Stomach (tissue), 8 donors: ENCODE measurements at regions not wholly inside any gene's neighbourhood (a gene's known extent, or its start where the extent isn't known, plus 50 kb on each side); places are given as distances from the start of the nearest gene placed in this dataset.

Experiments
- DNase-seq, 2 donors: peaks; one replicate each; pipeline versions ENCODE4 v3.0.0 to v3.0.0-alpha.2; 2013 to 2019
- H3K27ac ChIP-seq, 5 donors: fragments of 200-600 bp in 4 of 5; sonication (generic) in 4 of 5; one replicate each; pipeline ENCODE4 v1.5.1; 2013 to 2019; ENCODE audit warnings: mild to moderate bottlenecking in 1 of 5, moderate library complexity in 1 of 5
- H3K27me3 ChIP-seq, 3 donors: fragments of 200-600 bp; sonication (generic); one replicate each; pipeline ENCODE4 v1.5.1; 2017 to 2019; ENCODE audit warnings: mixed run types in 1 of 3
- H3K36me3 ChIP-seq, 4 donors: fragments of 200-600 bp; sonication (generic); 1 replicate in 3 of 4; 2 replicates in 1 of 4; pipeline ENCODE4 v1.5.1; 2016 to 2019
- H3K4me1 ChIP-seq, 4 donors: fragments of 200-600 bp; sonication (generic); one replicate each; pipeline ENCODE4 v1.5.1; 2016 to 2019
- H3K4me3 ChIP-seq, 4 donors: fragments of 200-600 bp; sonication (generic) in 3 of 4; one replicate each; pipeline ENCODE4 v1.5.1; 2016 to 2019; ENCODE audit warnings: mild to moderate bottlenecking in 1 of 4
- H3K9me3 ChIP-seq, 4 donors: fragments of 200-600 bp; sonication (generic); one replicate each; pipeline ENCODE4 v1.5.1; 2016 to 2019
- CTCF ChIP-seq, 7 experiments: fragments of 450-650 bp in 4 of 7; fragments of 200-600 bp in 3 of 7; sonication (generic) in 3 of 7; IDR thresholded peaks; one replicate each; pipeline ENCODE4 v1.5.1; 2016 to 2019; ENCODE audit warnings: antibody characterized with exemption in 7 of 7, control low read depth in 2 of 7, mild to moderate bottlenecking in 1 of 7
- EP300 ChIP-seq: sonication (generic); formaldehyde crosslinking; IDR thresholded peaks from one replicate; pipeline ENCODE4 v1.6.1; 2017; ENCODE audit warnings: antibody characterized with exemption
- POLR2A ChIP-seq, 4 donors: fragments of 450-650 bp; IDR thresholded peaks; one replicate each; pipeline ENCODE4 v1.6.1; 2016; ENCODE audit warnings: antibody characterized with exemption in 4 of 4, control low read depth in 2 of 4, mild to moderate bottlenecking in 1 of 4, moderate library complexity in 1 of 4
- POLR2AphosphoS5 ChIP-seq, 3 donors: sonication (generic); formaldehyde crosslinking; IDR thresholded peaks; one replicate each; pipeline ENCODE4 v1.6.1; 2016; ENCODE audit warnings: antibody characterized with exemption in 3 of 3
- WGBS, 5 donors: extraction: QIAGEN DNeasy Blood & Tissue Kit in 3 of 5; methylation state at CpG; one replicate each; pipeline versions ENCODE4 v1.1.5 to v1.1.7; 2013 to 2018; 5-methylcytosine and 5-hydroxymethylcytosine counted together
- intact Hi-C: fragments of 100-400 bp; cut with DNase I; formaldehyde crosslinking; loops from one replicate; pipeline ENCODE4 v1.15.1; 2023; ENCODE audit warnings: low total_unique reads
- donor health status: healthy with polysubstance abuse.
- donor health status: Bipolar disorder and iron deficiency.
- donor health status: healthy.

- H3K36me3 ChIP-seq = no peaks in the 10 kb centered on the region
- H3K27ac ChIP-seq = no peak overlapping the region
- intact Hi-C loops = no loop called here
- H3K4me3 ChIP-seq = no peak overlapping the region
- 51 to 63% (median 53%) methylated on average over 9 of the region's 9 CpGs for WGBS, 5 donors
- DNase-seq = no peak
- peaks cover 0 to 10% (median 4%) of the 10 kb centered on the region in 4 donors for H3K9me3 ChIP-seq
- no peaks in the 10 kb centered on the region for H3K27me3 ChIP-seq
- no peak for TF ChIP-seq CTCF (IDR thresholded peaks at IDR 0.05)
- TF ChIP-seq EP300 = no peak
- TF ChIP-seq POLR2A (IDR thresholded peaks at IDR 0.05) = no peak
- no peak for TF ChIP-seq POLR2AphosphoS5 (IDR thresholded peaks at IDR 0.05)
- H3K4me1 ChIP-seq = peaks cover 0 to 16% (median 3%) of the 10 kb centered on the region in 4 donors
Observed at GRCh38 chr16:9412031-9412914, 320.8 kb downstream of the HAPSTR1 start.

GRCh38 chr16:9412915-9413264 lies 321.4 kb downstream of the HAPSTR1 start:
- Histone ChIP-seq H3K4me3 (no peak overlapping the region), H3K27me3 (no peaks in the 10 kb centered on the region), H3K27ac (no peak overlapping the region), H3K36me3 (no peaks in the 10 kb centered on the region), H3K4me1 (peaks cover 0 to 14% (median 3%) of the 10 kb centered on the region in 4 donors), H3K9me3 (peaks cover 0 to 10% (median 5%) of the 10 kb centered on the region in 4 donors)
- peak in 1 of 2 donors; percentile 11 for DNase-seq
- WGBS, 5 donors = 40 to 76% (median 63%) methylated on average over 5 of the region's 5 CpGs
- TF ChIP-seq POLR2AphosphoS5 (IDR thresholded peaks at IDR 0.05) (no peak), POLR2A (IDR thresholded peaks at IDR 0.05) (no peak), CTCF (IDR thresholded peaks at IDR 0.05) (no peak), EP300 (no peak)
- intact Hi-C loops = no loop called here

DNA sequence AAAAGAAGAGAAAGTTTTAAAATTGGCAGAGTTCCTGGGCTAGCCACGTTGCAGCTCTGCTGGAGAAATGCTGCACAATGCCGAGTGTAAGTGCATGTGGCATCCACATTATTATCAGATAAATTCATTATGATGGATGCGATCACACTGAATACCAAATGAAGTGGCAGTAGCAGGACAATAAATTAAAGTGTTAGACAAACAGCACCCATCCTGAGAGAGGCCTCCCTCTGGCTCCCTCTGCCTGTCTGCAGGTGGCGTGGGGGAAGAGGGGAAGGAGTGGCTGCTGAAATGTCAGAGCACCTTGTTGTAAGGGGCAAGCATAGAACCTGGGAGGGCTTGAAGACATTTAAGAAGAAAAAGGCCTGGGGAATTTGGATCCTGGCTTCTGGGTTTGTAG lies 324.1 kb downstream of the HAPSTR1 start:
- 58 to 66% (median 63%) methylated on average over 4 of the region's 4 CpGs for WGBS, 5 donors
- Histone ChIP-seq H3K36me3 (no peaks in the 10 kb centered on the region), H3K27ac (no peak overlapping the region), H3K27me3 (no peaks in the 10 kb centered on the region), H3K4me1 (peaks cover 0 to 10% (median 3%) of the 10 kb centered on the region in 4 donors), H3K9me3 (peaks cover 0 to 10% (median 5%) of the 10 kb centered on the region in 4 donors), H3K4me3 (no peak overlapping the region)
- TF ChIP-seq POLR2A (IDR thresholded peaks at IDR 0.05) (no peak), CTCF (IDR thresholded peaks at IDR 0.05) (no peak), POLR2AphosphoS5 (IDR thresholded peaks at IDR 0.05) (no peak), EP300 (no peak)
- DNase-seq = no peak
- intact Hi-C loops = no loop called here

GRCh38 chr16:9417898-9418297 lies 326.5 kb downstream of the HAPSTR1 start:
- Histone ChIP-seq H3K9me3 (peaks cover 0 to 10% (median 5%) of the 10 kb centered on the region in 4 donors), H3K4me3 (no peak overlapping the region), H3K4me1 (peaks cover 0 to 5% (median 2%) of the 10 kb centered on the region in 4 donors), H3K27me3 (no peaks in the 10 kb centered on the region), H3K27ac (no peak overlapping the region), H3K36me3 (no peaks in the 10 kb centered on the region)
- 69 to 96% (median 94%) methylated on average over 2 of the region's 2 CpGs for WGBS, 5 donors
- no peak for DNase-seq
- TF ChIP-seq CTCF (IDR thresholded peaks at IDR 0.05) (no peak), POLR2AphosphoS5 (IDR thresholded peaks at IDR 0.05) (no peak), EP300 (no peak), POLR2A (IDR thresholded peaks at IDR 0.05) (no peak)
- intact Hi-C loops = no loop called here
